GM12878 (cell line): ENCODE measurements at regions not wholly inside any gene's neighbourhood (a gene's known extent, or its start where the extent isn't known, plus 50 kb on each side); places are given as distances from the start of the nearest gene placed in this dataset.

Source experiments
- ATAC-seq: fragments of 200-7000 bp; cut with Tn5 transposase; 3 replicates; pipeline ENCODE4 v1.9.1; 2020; ENCODE audit warnings: mild to moderate bottlenecking, moderate library complexity
- BruUV-seq: library from RNA; stranded (reverse); fragments of 400-500 nt; replicated peaks from 2 replicates; lab custom pipeline; 2021; lab: Mats Ljungman, UMichigan
- CTCF ChIA-PET: fragments of 300-600 bp; sonication (Branson Sonifier 250); formaldehyde crosslinking; extraction: SDS; loops from one replicate; lab custom pipeline; 2021; ENCODE audit warnings: inconsistent platforms; lab: Yijun Ruan, JAX
- POLR2A ChIA-PET: fragments of 350-600 bp; formaldehyde crosslinking; extraction: SDS; loops from one replicate; lab custom pipeline; 2021; ENCODE audit warnings: inconsistent platforms; lab: Charles Lee
- RAD21 ChIA-PET: fragments of 300-600 bp; sonication (Branson Sonifier 250); formaldehyde crosslinking; loops from one replicate; lab custom pipeline; 2023; ENCODE audit warnings: antibody characterized with exemption; ENCODE audit not compliant: unreplicated experiment; lab: Charles Lee
- SMC1A ChIA-PET: fragments of 300-600 bp; sonication (Branson Sonifier 250); formaldehyde crosslinking; loops from one replicate; lab custom pipeline; 2023; ENCODE audit not compliant: unreplicated experiment, uncharacterized antibody; lab: Charles Lee
- DNase-seq: peaks from one replicate; pipeline ENCODE4 v3.0.0-alpha.2; 2011; ENCODE audit warnings: low read depth, low spot score
- FAIRE-seq: peaks from 3 replicates; lab custom pipeline; 2011; peaks lifted over from hg19 to GRCh38; lab: Jason Lieb, UNC
- H2AFZ ChIP-seq: 2 replicates; pipeline ENCODE4 v1.6.0; 2011; ENCODE audit warnings: low read depth, low read length, control low read depth; ENCODE audit not compliant: control insufficient read depth
- H3K27ac ChIP-seq: 2 replicates; pipeline ENCODE4 v1.5.1; 2011; ENCODE audit warnings: control low read depth; ENCODE audit not compliant: control insufficient read depth, insufficient read depth
- H3K27me3 ChIP-seq, 2 experiments: replicated peaks in 1 of 2; 2 replicates each; pipeline versions ENCODE4 v1.6.0 to v1.6.1; 2011; ENCODE audit warnings: low read length in 1 of 2; ENCODE audit not compliant: control insufficient read depth in 2 of 2, insufficient read depth in 2 of 2
- H3K36me3 ChIP-seq, 2 experiments: 2 replicates each; pipeline ENCODE4 v1.5.1; 2011; ENCODE audit warnings: low read length in 1 of 2; ENCODE audit not compliant: control insufficient read depth in 2 of 2, insufficient read depth in 2 of 2
- H3K4me1 ChIP-seq: 2 replicates; pipeline ENCODE4 v1.6.1; 2011; ENCODE audit warnings: mild to moderate bottlenecking, low read length, moderate library complexity, mixed read lengths; ENCODE audit not compliant: control insufficient read depth, insufficient read depth
- H3K4me2 ChIP-seq: 2 replicates; pipeline ENCODE4 v1.6.0; 2011; ENCODE audit warnings: control low read depth; ENCODE audit not compliant: control insufficient read depth, insufficient read depth
- H3K4me3 ChIP-seq: fragments of 200-600 bp; sonication (generic); 2 replicates; pipeline ENCODE4 v1.5.1; 2016
- H3K79me2 ChIP-seq: 2 replicates; pipeline ENCODE4 v1.6.0; 2011; ENCODE audit warnings: low read length; ENCODE audit not compliant: control insufficient read depth, insufficient read depth
- H3K9ac ChIP-seq: 2 replicates; pipeline ENCODE4 v1.8.0; 2011; ENCODE audit warnings: low read length, control low read depth, mixed read lengths; ENCODE audit not compliant: control insufficient read depth, insufficient read depth
- H3K9me3 ChIP-seq: replicated peaks from 3 replicates; pipeline ENCODE4 v1.5.1; 2011; ENCODE audit warnings: mild to moderate bottlenecking, low read length; ENCODE audit not compliant: control insufficient read depth, insufficient read depth
- H4K20me1 ChIP-seq: 2 replicates; pipeline ENCODE4 v1.6.0; 2011; ENCODE audit not compliant: control insufficient read depth, insufficient read depth
- CBX3 ChIP-seq: fragments of 200-600 bp; sonication (generic); IDR thresholded peaks from 2 replicates; pipeline ENCODE4 v1.6.1; 2016; ENCODE audit warnings: low read depth, borderline replicate concordance
- EGR1 ChIP-seq, 2 experiments: IDR thresholded peaks; 1 replicate in 1 of 2; 2 replicates in 1 of 2; pipeline ENCODE4 v1.6.1; 2011 to 2012; ENCODE audit warnings: low read depth in 2 of 2, low read length in 2 of 2, borderline replicate concordance in 1 of 2, mild to moderate bottlenecking in 1 of 2, moderate library complexity in 1 of 2
- FOS ChIP-seq: IDR thresholded peaks from 3 replicates; pipeline ENCODE4 v1.6.1; 2011; ENCODE audit warnings: borderline replicate concordance; ENCODE audit not compliant: insufficient read length; ENCODE audit errors: extremely low read depth
- NR2C1 ChIP-seq: fragments of 450-650 bp; IDR thresholded peaks from 2 replicates; pipeline ENCODE4 v1.6.1; 2017; ENCODE audit warnings: antibody characterized with exemption, mild to moderate bottlenecking, moderate library complexity
- PAX5 ChIP-seq: IDR thresholded peaks from 2 replicates; pipeline ENCODE4 v1.6.1; 2011; ENCODE audit warnings: low read depth, low read length, borderline replicate concordance
- PML ChIP-seq: IDR thresholded peaks from 2 replicates; pipeline ENCODE4 v1.6.1; 2012; ENCODE audit warnings: low read length, inconsistent platforms
- RAD51 ChIP-seq: fragments of 450-650 bp; IDR thresholded peaks from 2 replicates; pipeline ENCODE4 v1.6.1; 2016; ENCODE audit warnings: moderate library complexity, mild to moderate bottlenecking, inconsistent platforms
- SMAD5 ChIP-seq: IDR thresholded peaks from 2 replicates; pipeline ENCODE4 v1.6.1; 2016; ENCODE audit warnings: antibody characterized with exemption, low read depth
- SREBF1 ChIP-seq: IDR thresholded peaks from 2 replicates; pipeline ENCODE4 v1.6.1; 2012; ENCODE audit warnings: mild to moderate bottlenecking, low read length
- TARDBP ChIP-seq: IDR thresholded peaks from 2 replicates; pipeline ENCODE4 v1.6.1; 2016; ENCODE audit warnings: borderline replicate concordance
- TBL1XR1 ChIP-seq: IDR thresholded peaks from 2 replicates; pipeline ENCODE4 v1.6.1; 2012; ENCODE audit warnings: low read depth, low read length, improper control_type of control experiment
- TCF7 ChIP-seq: IDR thresholded peaks from 2 replicates; pipeline ENCODE4 v1.6.1; 2014; ENCODE audit warnings: antibody characterized with exemption, borderline replicate concordance
- ZNF24 ChIP-seq: fragments of 450-650 bp; IDR thresholded peaks from 2 replicates; pipeline ENCODE4 v1.6.1; 2017; ENCODE audit warnings: antibody characterized with exemption, mild to moderate bottlenecking
- ZSCAN29 ChIP-seq: fragments of 450-650 bp; IDR thresholded peaks from 2 replicates; pipeline ENCODE4 v1.6.1; 2017; ENCODE audit warnings: mild to moderate bottlenecking, moderate library complexity
- WGBS: methylation state at CpG from one replicate; pipeline ENCODE4 v1.1.6; 2016; ENCODE audit warnings: low lambda C conversion rate; ENCODE audit not compliant: insufficient replicate concordance, insufficient coverage; ENCODE audit errors: missing lambda C conversion rate; 5-methylcytosine and 5-hydroxymethylcytosine counted together
- in situ Hi-C: fragments of 300-500 bp; cut with MboI; formaldehyde crosslinking; loops from 9 replicates; pipeline ENCODE4 v1.14.3; 2018; ENCODE audit warnings: mixed read lengths
- intact Hi-C: fragments of 100-400 bp; cut with micrococcal nuclease; formaldehyde crosslinking; loops from one replicate; pipeline ENCODE4 v1.14.2; 2022; ENCODE audit not compliant: unreplicated experiment
- TF ChIP-seq, protein P1 (sequence below): fragments of 450-650 bp; formaldehyde crosslinking; IDR thresholded peaks from 2 replicates; pipeline ENCODE4 v1.4.0; 2020; ENCODE audit warnings: mild to moderate bottlenecking, moderate library complexity
- TF ChIP-seq, protein P2 (sequence below): IDR thresholded peaks from 2 replicates; pipeline ENCODE4 v1.6.1; 2012; ENCODE audit warnings: low read depth, low read length, improper control_type of control experiment

DNA sequence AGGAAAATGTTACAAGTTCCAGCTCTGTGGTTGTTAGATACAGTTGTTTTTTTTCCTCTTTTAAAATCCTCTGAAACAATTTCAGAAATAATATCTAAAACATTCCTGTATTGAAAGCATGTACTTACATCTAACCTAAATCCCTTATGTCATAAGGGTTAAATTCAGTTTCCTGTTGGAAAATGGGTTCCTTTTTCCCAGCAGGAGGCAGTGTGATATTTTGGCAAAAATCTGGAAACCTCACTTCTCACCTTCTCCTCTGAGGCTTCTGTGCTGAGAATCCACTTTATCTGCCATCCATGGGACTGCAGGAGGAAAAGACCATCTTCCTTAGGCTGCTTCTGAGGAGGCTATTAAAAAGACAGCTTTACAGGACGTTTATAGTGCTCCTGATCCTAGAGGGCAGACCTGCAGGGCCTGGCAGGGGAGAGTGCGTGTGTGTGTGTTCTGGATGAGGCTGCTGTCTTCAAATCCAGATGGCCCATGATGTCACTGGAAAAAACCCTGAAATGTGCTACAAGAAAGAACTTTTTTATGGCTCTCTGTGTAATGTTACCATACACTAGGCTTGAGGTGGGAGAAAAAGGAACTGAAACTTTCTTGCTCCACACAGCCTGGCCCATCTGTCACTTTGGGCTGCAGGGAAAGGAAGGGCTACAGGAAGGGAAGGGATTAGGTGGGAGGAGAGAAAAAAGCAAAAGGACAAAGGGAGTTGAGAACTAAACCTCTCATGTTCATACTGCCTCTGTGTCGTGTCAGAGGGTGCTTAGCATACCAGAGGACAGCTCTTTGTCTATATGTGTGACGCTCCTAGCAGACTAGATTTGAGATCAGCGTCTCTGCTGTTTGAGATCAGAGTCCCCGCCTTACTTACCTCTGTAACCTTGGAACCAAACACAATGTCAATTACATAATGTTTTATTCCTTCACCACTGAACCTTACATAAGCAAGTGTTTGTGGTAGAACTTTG lies 379.2 kb upstream of the SPAG17 start (continued):
- TF ChIP-seq NR2C1 (no peak), TCF7 (no peak), TBL1XR1 (no peak), RAD51 (no peak), SREBF1 (no peak), EGR1 (IDR thresholded peaks at IDR 0.05; ENCODE audit: borderline replicate concordance in 1 of 2, low read depth in 2 of 2, low read length in 2 of 2) (no peak)

DNA sequence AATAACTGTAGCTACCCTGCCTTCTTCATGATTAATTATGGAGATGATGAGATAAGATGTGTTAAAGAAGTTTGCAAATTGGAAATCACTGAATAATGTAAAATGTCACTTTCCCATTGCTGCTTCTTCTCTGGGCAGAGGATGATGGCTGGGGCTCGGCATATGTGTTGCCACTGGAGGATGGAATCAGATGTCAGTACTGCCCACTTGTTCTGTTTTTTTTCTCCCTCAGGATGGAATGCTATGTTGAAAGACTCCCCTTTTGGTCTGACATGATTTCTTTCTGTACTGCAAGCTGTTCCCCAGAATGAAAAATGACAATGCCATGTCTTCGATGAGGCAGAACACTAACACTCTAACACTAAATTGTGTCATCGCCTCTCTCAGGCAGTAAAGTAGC lies 373.9 kb upstream of the SPAG17 start:
- WGBS = 23% methylated on average over 3 of the region's 3 CpGs
- FAIRE-seq = no peak
- no peak overlapping the region for H2AFZ ChIP-seq
- no peaks in the 10 kb centered on the region for H3K79me2 ChIP-seq
- H4K20me1 ChIP-seq = no peaks in the 10 kb centered on the region
- no peaks in the 10 kb centered on the region for H3K36me3 ChIP-seq
- no peak overlapping the region for H3K4me3 ChIP-seq
- SMC1A ChIA-PET = no interaction called here
- H3K9me3 ChIP-seq = no peaks in the 10 kb centered on the region
- no peak for ATAC-seq
- POLR2A ChIA-PET = no interaction called here
- RAD21 ChIA-PET = no interaction called here
- no peak for DNase-seq
- intact Hi-C loops (no loop called here), in situ Hi-C loops (no loop called here)
- no peaks in the 10 kb centered on the region for H3K27me3 ChIP-seq
- H3K4me1 ChIP-seq = no peaks in the 10 kb centered on the region
- CTCF ChIA-PET = no interaction called here
- no TSS peak for BruUV-seq
- no peak overlapping the region for H3K4me2 ChIP-seq
- H3K27ac ChIP-seq = no peak overlapping the region
- H3K9ac ChIP-seq = no peak overlapping the region
- TF ChIP-seq, protein P1, sequence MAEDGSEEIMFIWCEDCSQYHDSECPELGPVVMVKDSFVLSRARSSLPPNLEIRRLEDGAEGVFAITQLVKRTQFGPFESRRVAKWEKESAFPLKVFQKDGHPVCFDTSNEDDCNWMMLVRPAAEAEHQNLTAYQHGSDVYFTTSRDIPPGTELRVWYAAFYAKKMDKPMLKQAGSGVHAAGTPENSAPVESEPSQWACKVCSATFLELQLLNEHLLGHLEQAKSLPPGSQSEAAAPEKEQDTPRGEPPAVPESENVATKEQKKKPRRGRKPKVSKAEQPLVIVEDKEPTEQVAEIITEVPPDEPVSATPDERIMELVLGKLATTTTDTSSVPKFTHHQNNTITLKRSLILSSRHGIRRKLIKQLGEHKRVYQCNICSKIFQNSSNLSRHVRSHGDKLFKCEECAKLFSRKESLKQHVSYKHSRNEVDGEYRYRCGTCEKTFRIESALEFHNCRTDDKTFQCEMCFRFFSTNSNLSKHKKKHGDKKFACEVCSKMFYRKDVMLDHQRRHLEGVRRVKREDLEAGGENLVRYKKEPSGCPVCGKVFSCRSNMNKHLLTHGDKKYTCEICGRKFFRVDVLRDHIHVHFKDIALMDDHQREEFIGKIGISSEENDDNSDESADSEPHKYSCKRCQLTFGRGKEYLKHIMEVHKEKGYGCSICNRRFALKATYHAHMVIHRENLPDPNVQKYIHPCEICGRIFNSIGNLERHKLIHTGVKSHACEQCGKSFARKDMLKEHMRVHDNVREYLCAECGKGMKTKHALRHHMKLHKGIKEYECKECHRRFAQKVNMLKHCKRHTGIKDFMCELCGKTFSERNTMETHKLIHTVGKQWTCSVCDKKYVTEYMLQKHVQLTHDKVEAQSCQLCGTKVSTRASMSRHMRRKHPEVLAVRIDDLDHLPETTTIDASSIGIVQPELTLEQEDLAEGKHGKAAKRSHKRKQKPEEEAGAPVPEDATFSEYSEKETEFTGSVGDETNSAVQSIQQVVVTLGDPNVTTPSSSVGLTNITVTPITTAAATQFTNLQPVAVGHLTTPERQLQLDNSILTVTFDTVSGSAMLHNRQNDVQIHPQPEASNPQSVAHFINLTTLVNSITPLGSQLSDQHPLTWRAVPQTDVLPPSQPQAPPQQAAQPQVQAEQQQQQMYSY (CRISPR knock-in tag) = no peak
- TF ChIP-seq TARDBP (no peak), PML (no peak), CBX3 (no peak), ZNF24 (no peak), ZSCAN29 (no peak), PAX5 (no peak), SMAD5 (no peak), FOS (no peak)
- TF ChIP-seq, protein P2, sequence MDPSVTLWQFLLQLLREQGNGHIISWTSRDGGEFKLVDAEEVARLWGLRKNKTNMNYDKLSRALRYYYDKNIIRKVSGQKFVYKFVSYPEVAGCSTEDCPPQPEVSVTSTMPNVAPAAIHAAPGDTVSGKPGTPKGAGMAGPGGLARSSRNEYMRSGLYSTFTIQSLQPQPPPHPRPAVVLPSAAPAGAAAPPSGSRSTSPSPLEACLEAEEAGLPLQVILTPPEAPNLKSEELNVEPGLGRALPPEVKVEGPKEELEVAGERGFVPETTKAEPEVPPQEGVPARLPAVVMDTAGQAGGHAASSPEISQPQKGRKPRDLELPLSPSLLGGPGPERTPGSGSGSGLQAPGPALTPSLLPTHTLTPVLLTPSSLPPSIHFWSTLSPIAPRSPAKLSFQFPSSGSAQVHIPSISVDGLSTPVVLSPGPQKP = no peak
